ENCODE measurements at regions not wholly inside any gene's neighbourhood (a gene's known extent, or its start where the extent isn't known, plus 50 kb on each side); places are given as distances from the start of the nearest gene placed in this dataset.
"Not testable (repeated sequence)": the region's sequence is repeated elsewhere in the genome, so short reads cannot be mapped to it uniquely, and the experiment has no call there.

DNA sequence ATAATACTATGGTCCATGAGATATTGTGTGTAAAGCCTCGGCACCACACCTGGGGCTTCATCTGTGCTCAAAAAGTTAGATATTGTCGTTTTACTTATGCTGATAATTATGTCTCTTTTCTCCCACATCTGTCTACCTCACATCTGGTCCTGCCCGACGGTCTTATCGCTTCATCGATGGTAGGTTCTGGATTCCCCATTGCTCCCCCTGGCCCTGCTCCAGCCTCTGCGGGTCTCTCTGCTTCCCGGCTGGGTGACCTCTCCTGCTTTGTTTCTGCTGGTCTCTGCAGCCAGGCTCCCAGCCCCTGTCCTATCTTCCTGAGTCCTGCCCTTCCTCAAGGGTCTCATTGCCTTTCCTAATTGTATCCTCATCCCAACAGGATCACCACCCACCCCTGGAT, 294.2 kb downstream of the NDUFA10 start:
- no peak for DNase-seq (ENCODE audit: low read depth in 1 of 2, low spot score in 1 of 2)

DNA sequence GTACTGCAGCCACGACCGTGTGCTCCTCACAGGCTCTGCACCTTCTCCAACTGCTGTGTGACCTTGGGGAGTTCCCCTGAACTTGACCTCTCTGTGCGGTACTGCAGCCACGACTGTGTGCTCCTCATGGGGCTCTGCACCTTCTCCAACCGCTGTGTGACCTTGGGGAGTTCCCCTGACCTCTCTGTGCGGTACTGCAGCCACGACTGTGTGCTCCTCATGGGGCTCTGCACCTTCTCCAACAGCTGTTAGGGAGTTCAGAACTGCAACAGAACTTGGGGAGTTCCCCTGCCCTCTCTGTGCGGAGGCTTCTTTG, 294.6 kb downstream of the NDUFA10 start:
- not testable (repeated sequence) for DNase-seq (ENCODE audit: low read depth in 1 of 2, low spot score in 1 of 2)

- DNase-seq (ENCODE audit: low read depth in 1 of 2, low spot score in 1 of 2) = no peak
These were observed 295.2 kb downstream of the NDUFA10 start for GRCh38 chr2:239729681-239730566.

- DNase-seq (ENCODE audit: low read depth in 1 of 2, low spot score in 1 of 2) = no peak
These were observed 296.0 kb downstream of the NDUFA10 start for GRCh38 chr2:239729151-239729550.

GRCh38 chr2:239728751-239729150, 296.4 kb downstream of the NDUFA10 start:
- no peak for DNase-seq (ENCODE audit: low read depth in 1 of 2, low spot score in 1 of 2)

DNA sequence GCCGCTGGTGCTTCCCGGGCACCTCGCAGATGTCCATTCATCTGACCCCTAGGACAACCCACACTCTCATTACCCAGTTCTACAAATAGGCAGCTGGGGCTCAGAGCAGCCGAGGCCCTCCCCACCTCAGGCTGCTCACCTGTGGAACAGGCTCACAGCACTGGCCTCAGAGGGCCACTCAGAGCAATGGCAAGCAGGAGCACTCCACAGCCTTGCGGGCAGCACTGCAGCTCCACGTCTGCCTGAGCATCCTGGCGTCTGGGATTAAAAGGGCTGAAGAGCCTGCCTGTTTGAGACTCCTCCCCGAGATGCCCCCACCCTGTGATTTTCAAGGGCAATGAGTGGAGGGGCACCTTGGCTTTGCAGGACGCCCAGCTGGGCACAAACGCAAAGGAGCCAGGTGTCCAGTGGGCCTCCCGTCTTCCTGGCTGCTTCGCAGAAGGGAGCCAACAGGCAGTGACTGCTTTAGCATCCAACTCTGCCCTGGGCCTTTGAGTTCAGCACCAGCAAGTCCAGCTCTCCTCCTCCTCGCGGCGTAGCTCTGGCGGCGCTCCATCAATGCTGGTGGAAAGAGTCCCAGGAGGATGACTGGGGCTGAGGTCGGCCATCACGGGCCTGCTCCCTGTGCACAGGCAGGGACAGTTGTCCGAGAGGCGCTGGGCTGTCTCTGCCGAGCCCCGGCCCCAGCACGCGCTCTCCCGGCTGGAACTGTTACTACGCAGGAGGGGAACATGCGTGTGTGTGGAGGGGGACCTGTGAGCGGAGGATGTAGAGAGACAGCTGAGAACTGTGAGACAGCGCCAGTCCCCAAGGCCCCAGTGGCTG, 297.2 kb downstream of the NDUFA10 start:
- DNase-seq (ENCODE audit: low read depth in 1 of 2, low spot score in 1 of 2) = no peak

DNA sequence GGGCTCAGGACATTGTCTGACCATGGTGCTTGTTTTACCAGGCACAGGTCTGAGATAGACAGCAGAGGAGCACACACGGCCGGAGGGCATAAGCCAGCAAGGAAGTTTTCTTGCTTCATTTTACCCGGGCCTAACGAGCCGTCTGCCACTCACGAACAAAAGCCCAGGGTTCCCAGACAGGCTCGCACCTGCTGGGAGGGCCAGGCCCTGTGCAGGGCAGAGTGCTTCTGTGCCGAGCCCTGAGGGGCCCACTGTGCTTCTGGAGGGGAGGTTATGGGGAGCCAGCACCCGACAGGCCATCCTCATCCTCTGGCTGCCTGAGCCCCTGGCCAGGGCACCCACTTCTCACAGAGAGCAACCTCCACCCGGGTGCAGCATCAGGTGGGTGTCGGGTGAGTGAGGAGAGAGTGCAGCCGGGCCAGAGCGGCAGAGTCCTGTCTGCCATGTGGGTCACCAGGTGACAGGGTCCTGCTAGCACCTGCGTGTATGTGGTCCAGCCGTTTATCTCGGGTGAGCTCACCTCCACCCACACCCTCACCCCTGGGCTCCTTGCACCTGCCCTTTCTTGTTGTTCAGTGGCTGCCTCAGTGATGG, 297.9 kb downstream of the NDUFA10 start:
- DNase-seq (ENCODE audit: low read depth in 1 of 2, low spot score in 1 of 2) = no peak

- no peak for DNase-seq (ENCODE audit: low read depth in 1 of 2, low spot score in 1 of 2)
These were observed 298.4 kb downstream of the NDUFA10 start for GRCh38 chr2:239726631-239727181.

- DNase-seq (ENCODE audit: low read depth in 1 of 2, low spot score in 1 of 2) = no peak
These were observed 299.0 kb downstream of the NDUFA10 start for GRCh38 chr2:239726091-239726591.

DNA sequence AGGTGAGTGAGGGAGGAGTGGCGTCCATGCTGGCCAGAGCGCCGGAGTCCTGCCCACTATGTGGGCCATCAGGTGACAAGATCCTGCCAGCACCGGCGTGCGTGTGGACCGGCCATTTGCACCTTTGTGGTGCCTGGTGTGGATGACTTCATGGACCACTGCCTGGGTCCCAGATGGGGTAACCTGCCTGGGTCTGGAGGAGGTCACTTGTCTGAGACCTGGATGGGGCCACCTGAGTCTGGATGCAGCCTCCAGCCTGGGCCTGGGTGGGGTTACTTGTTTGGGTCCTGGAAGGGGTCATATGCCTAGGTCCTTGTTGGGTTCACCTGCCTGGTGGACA, 299.6 kb downstream of the NDUFA10 start:
- DNase-seq (ENCODE audit: low read depth in 1 of 2, low spot score in 1 of 2) = no peak

- no peak for DNase-seq (ENCODE audit: low read depth in 1 of 2, low spot score in 1 of 2)
These were observed 300.1 kb downstream of the NDUFA10 start for GRCh38 chr2:239724851-239725550.

DNA sequence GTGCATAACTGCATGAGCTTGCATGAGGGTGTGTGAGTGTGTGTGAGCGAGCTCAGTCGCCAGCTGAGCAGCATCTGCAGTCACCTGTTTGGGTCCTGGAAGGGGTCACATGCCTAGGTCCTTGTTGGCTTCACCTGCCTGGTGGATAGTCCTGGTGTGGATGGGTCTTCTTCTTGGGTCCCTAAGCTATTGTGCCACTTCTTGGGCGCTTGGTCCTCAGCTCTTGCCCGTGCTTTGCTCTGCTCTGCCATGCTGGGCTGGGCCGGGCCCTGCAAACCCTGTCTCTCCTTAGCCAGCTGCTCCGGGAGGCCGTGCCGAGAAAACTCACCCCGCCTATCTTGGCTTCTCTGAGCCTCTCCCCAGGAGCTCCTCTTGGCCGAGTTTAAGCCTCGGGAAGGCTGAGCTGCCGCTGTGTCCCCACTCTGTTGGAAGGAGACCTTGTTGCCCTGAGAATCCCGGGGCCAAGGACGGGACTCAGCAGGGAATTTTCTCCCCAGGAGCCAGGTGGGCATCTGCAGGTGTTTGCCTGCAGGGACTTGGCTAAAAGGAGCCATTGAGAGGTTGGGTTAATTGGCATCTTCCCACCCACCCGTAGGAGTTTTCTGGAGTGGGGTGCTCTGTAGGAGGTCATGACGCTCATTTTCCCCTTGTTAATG, 300.8 kb downstream of the NDUFA10 start:
- DNase-seq (ENCODE audit: low read depth in 1 of 2, low spot score in 1 of 2) = no peak

GRCh38 chr2:239723486-239724193, 301.5 kb downstream of the NDUFA10 start:
- no peak for DNase-seq (ENCODE audit: low read depth in 1 of 2, low spot score in 1 of 2)

DNA sequence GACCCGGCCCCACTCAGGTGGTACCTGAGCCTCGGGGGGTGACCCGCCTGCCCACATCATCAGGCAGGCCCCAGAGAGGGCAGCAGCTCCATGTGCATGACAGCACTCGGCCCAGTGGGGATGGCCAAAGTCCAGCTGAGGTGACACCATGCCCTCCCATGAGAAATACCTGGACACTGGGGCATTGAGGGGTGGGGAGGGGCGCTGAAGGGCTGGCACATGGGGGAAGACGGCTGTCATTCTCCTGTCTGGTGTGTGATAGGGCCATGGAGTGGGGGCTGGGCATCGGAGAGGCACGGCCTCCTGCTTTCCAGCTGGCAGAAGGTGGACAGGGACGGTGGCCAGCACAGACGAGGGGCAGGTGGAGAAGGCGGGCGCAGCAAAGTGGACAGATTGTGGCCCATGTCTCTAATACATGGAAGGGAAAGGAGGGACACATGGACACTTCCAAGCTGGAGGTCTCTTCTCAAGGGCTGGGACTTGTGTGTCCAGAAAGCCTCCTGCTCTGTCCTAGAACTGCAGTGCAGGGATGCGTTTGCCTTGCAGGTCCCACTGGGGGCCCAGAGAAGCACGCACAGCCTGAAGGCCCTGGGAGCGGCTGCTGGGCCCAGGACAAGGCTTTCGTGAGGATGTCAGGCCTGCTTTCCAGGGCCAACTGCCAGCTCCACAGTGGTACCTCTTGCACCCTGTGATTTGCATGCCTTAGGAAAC, 302.2 kb downstream of the NDUFA10 start:
- DNase-seq (ENCODE audit: low read depth in 1 of 2, low spot score in 1 of 2) = no peak

GRCh38 chr2:239721991-239722759, 303.0 kb downstream of the NDUFA10 start:
- DNase-seq (ENCODE audit: low read depth in 1 of 2, low spot score in 1 of 2) = no peak

DNA sequence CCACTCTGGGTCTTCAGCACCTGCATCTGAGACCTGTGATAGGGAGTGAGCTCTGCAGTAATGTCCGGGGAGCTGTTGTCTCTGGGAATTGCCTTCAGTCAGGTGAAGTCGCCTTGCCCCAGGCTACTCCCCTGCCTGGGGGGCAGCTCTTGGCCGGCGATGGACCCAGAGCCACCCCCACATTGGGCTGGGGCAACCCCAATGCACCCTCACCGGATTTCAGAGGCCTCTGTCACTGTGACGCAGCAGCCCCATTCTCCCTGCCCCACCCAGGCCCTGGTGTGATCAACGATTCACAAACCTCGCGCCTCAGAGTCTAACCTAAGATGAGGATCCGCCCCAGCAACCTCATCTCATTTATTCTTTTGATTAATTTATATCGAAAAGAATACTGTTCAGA, 303.6 kb downstream of the NDUFA10 start:
- no peak for DNase-seq (ENCODE audit: low read depth in 1 of 2, low spot score in 1 of 2)

- DNase-seq (ENCODE audit: low read depth in 1 of 2, low spot score in 1 of 2) = no peak
These were observed 304.5 kb downstream of the NDUFA10 start for GRCh38 chr2:239720361-239721360.

Data from activated T-helper 1 cell treated with anti-CD3 and anti-CD28 coated beads, Interleukin-2, amount 50 U/mL, for 16 hours (primary cell).